ENCODE measurements at regions not wholly inside any gene's neighbourhood (a gene's known extent, or its start where the extent isn't known, plus 50 kb on each side); places are given as distances from the start of the nearest gene placed in this dataset.

GRCh38 chr5:111901296-111901695 is 144.3 kb upstream of the NREP start:
- DNase-seq (ENCODE audit: extremely low read depth, low read depth) = no peak
- no peak overlapping the region for H3K4me3 ChIP-seq (replicated peaks; ENCODE audit: low read depth, low read length)
- TF ChIP-seq CTCF (IDR thresholded peaks at IDR 0.05; ENCODE audit: low read depth, low read length, missing control alignments) = no peak

- peak; percentile 7 for DNase-seq (ENCODE audit: extremely low read depth, low read depth)
- no peak overlapping the region for H3K4me3 ChIP-seq (replicated peaks; ENCODE audit: low read depth, low read length)
- no peak for TF ChIP-seq CTCF (IDR thresholded peaks at IDR 0.05; ENCODE audit: low read depth, low read length, missing control alignments)
Measured at GRCh38 chr5:111892949-111893348, 136.0 kb upstream of the NREP start.

GRCh38 chr5:111887706-111888105 is 130.7 kb upstream of the NREP start:
- no peak for DNase-seq (ENCODE audit: extremely low read depth, low read depth)
- no peak for TF ChIP-seq CTCF (IDR thresholded peaks at IDR 0.05; ENCODE audit: low read depth, low read length, missing control alignments)
- no peak overlapping the region for H3K4me3 ChIP-seq (replicated peaks; ENCODE audit: low read depth, low read length)

GRCh38 chr5:111869681-111870080 is 112.7 kb upstream of the NREP start:
- TF ChIP-seq CTCF (IDR thresholded peaks at IDR 0.05; ENCODE audit: low read depth, low read length, missing control alignments) = no peak
- H3K4me3 ChIP-seq (replicated peaks; ENCODE audit: low read depth, low read length) = no peak overlapping the region
- no peak for DNase-seq (ENCODE audit: extremely low read depth, low read depth)

- DNase-seq (ENCODE audit: extremely low read depth, low read depth) = no peak
- H3K4me3 ChIP-seq (replicated peaks; ENCODE audit: low read depth, low read length) = no peak overlapping the region
- TF ChIP-seq CTCF (IDR thresholded peaks at IDR 0.05; ENCODE audit: low read depth, low read length, missing control alignments) = no peak
Measured at GRCh38 chr5:111865356-111865755, 108.4 kb upstream of the NREP start.

GRCh38 chr5:111863801-111864200 is 106.8 kb upstream of the NREP start:
- H3K4me3 ChIP-seq (replicated peaks; ENCODE audit: low read depth, low read length) = no peak overlapping the region
- no peak for TF ChIP-seq CTCF (IDR thresholded peaks at IDR 0.05; ENCODE audit: low read depth, low read length, missing control alignments)
- DNase-seq (ENCODE audit: extremely low read depth, low read depth) = no peak

- TF ChIP-seq CTCF (IDR thresholded peaks at IDR 0.05; ENCODE audit: low read depth, low read length, missing control alignments) = no peak
- no peak overlapping the region for H3K4me3 ChIP-seq (replicated peaks; ENCODE audit: low read depth, low read length)
- DNase-seq (ENCODE audit: extremely low read depth, low read depth) = peak; percentile 29
Measured at GRCh38 chr5:111859533-111860270, 102.7 kb upstream of the NREP start.

Measured in HFF-Myc (cell line).